B cell (primary cell): ENCODE measurements at regions not wholly inside any gene's neighbourhood (a gene's known extent, or its start where the extent isn't known, plus 50 kb on each side); places are given as distances from the start of the nearest gene placed in this dataset.

ENCODE experiments used
- EZH2 ChIP-seq: IDR thresholded peaks from 2 replicates; pipeline ENCODE4 v1.6.1; 2012; ENCODE audit warnings: borderline replicate concordance, low read depth, mild to moderate bottlenecking, moderate library complexity, low read length; ENCODE audit not compliant: insufficient read depth, poor library complexity, severe bottlenecking
- TF ChIP-seq, protein P1 (sequence below): fragments of 200-600 bp; IDR thresholded peaks from one replicate; pipeline ENCODE4 v1.8.0; 2022; ENCODE audit warnings: antibody characterized with exemption, mild to moderate bottlenecking

DNA sequence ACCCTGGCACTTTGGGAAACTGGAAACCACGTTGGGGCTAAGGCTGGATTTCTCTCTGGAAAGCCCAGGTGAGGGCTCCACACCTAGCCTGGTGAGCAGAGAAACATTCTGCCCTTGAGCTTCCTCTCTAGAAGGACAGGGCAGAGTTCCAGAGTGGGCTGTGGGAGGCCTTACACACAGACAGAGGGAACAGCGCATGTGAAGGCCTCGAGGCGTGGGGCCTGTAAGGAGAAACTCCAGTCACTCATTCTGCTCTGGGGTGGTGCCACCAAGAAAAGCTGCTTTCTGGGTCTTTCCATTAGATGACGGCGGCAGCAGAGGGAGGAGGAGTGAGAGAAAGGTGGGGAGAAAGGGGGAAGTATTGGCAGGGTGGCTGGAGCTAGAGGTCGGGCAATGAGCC, 183.1 kb downstream of the CHST1 start:
- TF ChIP-seq, protein P1, sequence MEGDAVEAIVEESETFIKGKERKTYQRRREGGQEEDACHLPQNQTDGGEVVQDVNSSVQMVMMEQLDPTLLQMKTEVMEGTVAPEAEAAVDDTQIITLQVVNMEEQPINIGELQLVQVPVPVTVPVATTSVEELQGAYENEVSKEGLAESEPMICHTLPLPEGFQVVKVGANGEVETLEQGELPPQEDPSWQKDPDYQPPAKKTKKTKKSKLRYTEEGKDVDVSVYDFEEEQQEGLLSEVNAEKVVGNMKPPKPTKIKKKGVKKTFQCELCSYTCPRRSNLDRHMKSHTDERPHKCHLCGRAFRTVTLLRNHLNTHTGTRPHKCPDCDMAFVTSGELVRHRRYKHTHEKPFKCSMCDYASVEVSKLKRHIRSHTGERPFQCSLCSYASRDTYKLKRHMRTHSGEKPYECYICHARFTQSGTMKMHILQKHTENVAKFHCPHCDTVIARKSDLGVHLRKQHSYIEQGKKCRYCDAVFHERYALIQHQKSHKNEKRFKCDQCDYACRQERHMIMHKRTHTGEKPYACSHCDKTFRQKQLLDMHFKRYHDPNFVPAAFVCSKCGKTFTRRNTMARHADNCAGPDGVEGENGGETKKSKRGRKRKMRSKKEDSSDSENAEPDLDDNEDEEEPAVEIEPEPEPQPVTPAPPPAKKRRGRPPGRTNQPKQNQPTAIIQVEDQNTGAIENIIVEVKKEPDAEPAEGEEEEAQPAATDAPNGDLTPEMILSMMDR: no peak
- no peak for TF ChIP-seq EZH2
